Naive thymus-derived CD4-positive, alpha-beta T cell (primary cell): ENCODE measurements at regions not wholly inside any gene's neighbourhood (a gene's known extent, or its start where the extent isn't known, plus 50 kb on each side); places are given as distances from the start of the nearest gene placed in this dataset.

ENCODE experiments used
- ATAC-seq: fragments of 150-1000 bp; cut with Tn5 transposase; 2 replicates; pipeline ENCODE4 v1.10.0; 2021; ENCODE audit warnings: mild to moderate bottlenecking, moderate library complexity
- CTCF ChIA-PET: fragments of 350-600 bp; sonication (Branson Sonifier 250); formaldehyde crosslinking; loops from one replicate; lab custom pipeline; 2021; ENCODE audit warnings: antibody characterized with exemption; lab: Charles Lee
- POLR2A ChIA-PET: fragments of 350-600 bp; sonication (Branson Sonifier 250); formaldehyde crosslinking; loops from one replicate; lab custom pipeline; 2021; ENCODE audit warnings: antibody characterized with exemption, inconsistent platforms; lab: Charles Lee
- DNase-seq, 9 donors: peaks; one replicate each; pipeline versions ENCODE4 v3.0.0 to v3.0.0-alpha.2; 2020 to 2022; ENCODE audit warnings: mixed read lengths in 1 of 9
- H3K27ac ChIP-seq: one replicate; pipeline ENCODE4 v1.7.0; 2013; ENCODE audit warnings: mild to moderate bottlenecking, low read depth, low read length, moderate library complexity
- H3K27me3 ChIP-seq, 2 donors: one replicate each; pipeline ENCODE4 v1.7.0; 2013; ENCODE audit warnings: low read length in 2 of 2, mild to moderate bottlenecking in 2 of 2, moderate library complexity in 2 of 2; ENCODE audit not compliant: control insufficient read depth in 2 of 2, insufficient read depth in 2 of 2
- H3K36me3 ChIP-seq, 3 experiments: 1 replicate in 2 of 3; 2 replicates in 1 of 3; pipeline ENCODE4 v1.7.0; 2013; ENCODE audit warnings: low read length in 3 of 3, mild to moderate bottlenecking in 3 of 3, moderate library complexity in 1 of 3; ENCODE audit not compliant: insufficient read depth in 3 of 3, control insufficient read depth in 2 of 3
- H3K4me1 ChIP-seq, 2 donors: one replicate each; pipeline ENCODE4 v1.7.0; 2013; ENCODE audit warnings: low read length in 2 of 2, mild to moderate bottlenecking in 2 of 2, moderate library complexity in 1 of 2; ENCODE audit not compliant: control insufficient read depth in 2 of 2, insufficient read depth in 2 of 2
- H3K4me3 ChIP-seq: 2 replicates; pipeline ENCODE4 v1.7.0; 2013; ENCODE audit warnings: mild to moderate bottlenecking, low read length
- H3K9me3 ChIP-seq, 3 experiments: 1 replicate in 2 of 3; 2 replicates in 1 of 3; pipeline ENCODE4 v1.7.0; 2013; ENCODE audit warnings: low read length in 3 of 3; ENCODE audit not compliant: control insufficient read depth in 2 of 3
- H3K27ac Mint-ChIP-seq, 9 donors: one replicate each; pipeline ENCODE4 v1.8.0; 2020 to 2022; ENCODE audit warnings: mixed read lengths in 9 of 9, mild to moderate bottlenecking in 8 of 9, moderate library complexity in 5 of 9, inconsistent platforms in 2 of 9
- H3K27me3 Mint-ChIP-seq, 5 donors: one replicate each; pipeline ENCODE4 v1.8.0; 2021 to 2022; ENCODE audit warnings: mixed read lengths in 5 of 5, mild to moderate bottlenecking in 1 of 5
- H3K36me3 Mint-ChIP-seq, 5 donors: one replicate each; pipeline ENCODE4 v1.8.0; 2020 to 2022; ENCODE audit warnings: mixed read lengths in 5 of 5, mild to moderate bottlenecking in 3 of 5, inconsistent platforms in 1 of 5
- H3K4me1 Mint-ChIP-seq, 7 donors: one replicate each; pipeline ENCODE4 v1.8.0; 2020 to 2022; ENCODE audit warnings: mixed read lengths in 7 of 7, mild to moderate bottlenecking in 3 of 7, inconsistent platforms in 1 of 7
- H3K4me3 Mint-ChIP-seq, 10 donors: one replicate each; pipeline ENCODE4 v1.8.0; 2020 to 2022; ENCODE audit warnings: mild to moderate bottlenecking in 10 of 10, mixed read lengths in 10 of 10, moderate library complexity in 6 of 10, inconsistent platforms in 2 of 10
- H3K9me3 Mint-ChIP-seq, 11 donors: one replicate each; pipeline ENCODE4 v1.8.0; 2020 to 2022; ENCODE audit warnings: mixed read lengths in 11 of 11, mild to moderate bottlenecking in 4 of 11, inconsistent platforms in 1 of 11, moderate library complexity in 1 of 11
- intact Hi-C, 2 donors: fragments of 100-400 bp; cut with micrococcal nuclease; formaldehyde crosslinking; loops; one replicate each; pipeline ENCODE4 v1.15.1; 2023

DNA sequence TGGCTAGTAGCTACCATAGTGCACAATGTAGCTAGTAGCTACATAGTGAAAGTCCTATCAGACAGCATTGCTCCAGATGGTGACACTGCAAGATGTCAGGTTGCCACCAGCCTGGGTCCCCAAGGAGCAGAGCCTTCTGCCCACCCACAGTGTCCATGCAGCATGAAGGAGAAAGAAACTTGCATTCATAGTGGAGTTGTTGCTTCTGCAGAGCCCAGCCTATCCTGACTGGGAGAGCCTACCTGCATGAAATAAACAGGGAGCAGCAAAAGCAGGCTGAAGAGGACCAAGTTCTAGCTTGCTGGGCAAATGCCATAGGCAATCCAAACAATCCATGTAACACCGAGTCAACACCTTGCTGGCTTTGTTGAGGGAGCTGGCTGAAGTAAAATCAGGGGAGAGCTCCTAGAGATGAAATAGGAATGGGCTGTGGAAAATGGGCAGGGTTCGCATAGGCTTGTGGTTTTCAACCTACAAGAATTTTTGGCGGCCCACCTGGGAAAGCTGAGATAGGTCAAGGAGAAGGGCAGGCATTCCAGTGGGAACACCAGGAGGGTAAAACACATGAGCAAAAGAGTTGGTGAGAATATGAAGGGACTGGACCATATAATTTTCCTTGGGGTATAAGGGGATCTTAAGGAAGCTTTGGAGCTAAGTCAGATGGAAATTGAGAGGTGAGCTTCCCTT lies 195.8 kb downstream of the CYP26B1 start:
- H3K4me3 Mint-ChIP-seq, result no peak overlapping the region
- intact Hi-C loops, result no loop called here
- H3K27ac Mint-ChIP-seq, result no peak overlapping the region
- Histone ChIP-seq H3K27ac (no peak overlapping the region), H3K36me3 (no peaks in the 10 kb centered on the region), H3K4me3 (no peak overlapping the region), H3K27me3 (no peaks in the 10 kb centered on the region), H3K9me3 (no peaks in the 10 kb centered on the region), H3K4me1 (no peaks in the 10 kb centered on the region)
- CTCF ChIA-PET, result no interaction called here
- POLR2A ChIA-PET, result no interaction called here
- DNase-seq, result no peak
- peaks cover 0 to 26% (median 10%) of the 10 kb centered on the region in 5 donors for H3K27me3 Mint-ChIP-seq
- peaks cover 0 to 13% (median 6%) of the 10 kb centered on the region in 11 donors for H3K9me3 Mint-ChIP-seq
- ATAC-seq, result no peak
- no peaks in the 10 kb centered on the region for H3K4me1 Mint-ChIP-seq
- no peaks in the 10 kb centered on the region for H3K36me3 Mint-ChIP-seq

DNA sequence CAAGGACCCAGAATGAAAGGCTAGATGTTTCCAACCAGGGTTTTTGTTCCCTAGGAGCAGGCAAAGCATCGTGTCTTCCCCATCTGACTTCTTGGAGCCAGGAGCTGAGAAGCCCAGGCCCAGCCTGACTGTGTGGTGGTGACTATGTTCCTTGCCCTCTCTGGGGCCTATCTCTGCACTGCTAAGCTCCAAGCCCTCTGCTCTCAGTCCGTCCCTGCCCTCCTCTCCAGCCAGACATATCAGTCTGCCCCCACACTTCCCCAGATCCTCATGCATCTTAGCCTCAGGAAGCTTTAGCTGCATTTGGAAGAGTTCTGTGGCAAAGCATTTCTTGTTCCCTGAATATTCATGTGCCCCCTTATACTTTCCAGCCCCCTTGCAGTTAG lies 196.6 kb downstream of the CYP26B1 start:
- Histone ChIP-seq H3K9me3 (no peaks in the 10 kb centered on the region), H3K4me3 (no peak overlapping the region), H3K36me3 (no peaks in the 10 kb centered on the region), H3K4me1 (no peaks in the 10 kb centered on the region), H3K27me3 (no peaks in the 10 kb centered on the region), H3K27ac (no peak overlapping the region)
- ATAC-seq (no peak), DNase-seq (no peak)
- H3K4me3 Mint-ChIP-seq, result no peak overlapping the region
- no peaks in the 10 kb centered on the region for H3K4me1 Mint-ChIP-seq
- H3K9me3 Mint-ChIP-seq, result peaks cover 0 to 9% (median 2%) of the 10 kb centered on the region in 11 donors
- intact Hi-C loops, result no loop called here
- POLR2A ChIA-PET, result no interaction called here
- no peak overlapping the region for H3K27ac Mint-ChIP-seq
- H3K27me3 Mint-ChIP-seq, result peaks cover 0 to 26% (median 15%) of the 10 kb centered on the region in 5 donors
- CTCF ChIA-PET, result no interaction called here
- H3K36me3 Mint-ChIP-seq, result no peaks in the 10 kb centered on the region

DNA sequence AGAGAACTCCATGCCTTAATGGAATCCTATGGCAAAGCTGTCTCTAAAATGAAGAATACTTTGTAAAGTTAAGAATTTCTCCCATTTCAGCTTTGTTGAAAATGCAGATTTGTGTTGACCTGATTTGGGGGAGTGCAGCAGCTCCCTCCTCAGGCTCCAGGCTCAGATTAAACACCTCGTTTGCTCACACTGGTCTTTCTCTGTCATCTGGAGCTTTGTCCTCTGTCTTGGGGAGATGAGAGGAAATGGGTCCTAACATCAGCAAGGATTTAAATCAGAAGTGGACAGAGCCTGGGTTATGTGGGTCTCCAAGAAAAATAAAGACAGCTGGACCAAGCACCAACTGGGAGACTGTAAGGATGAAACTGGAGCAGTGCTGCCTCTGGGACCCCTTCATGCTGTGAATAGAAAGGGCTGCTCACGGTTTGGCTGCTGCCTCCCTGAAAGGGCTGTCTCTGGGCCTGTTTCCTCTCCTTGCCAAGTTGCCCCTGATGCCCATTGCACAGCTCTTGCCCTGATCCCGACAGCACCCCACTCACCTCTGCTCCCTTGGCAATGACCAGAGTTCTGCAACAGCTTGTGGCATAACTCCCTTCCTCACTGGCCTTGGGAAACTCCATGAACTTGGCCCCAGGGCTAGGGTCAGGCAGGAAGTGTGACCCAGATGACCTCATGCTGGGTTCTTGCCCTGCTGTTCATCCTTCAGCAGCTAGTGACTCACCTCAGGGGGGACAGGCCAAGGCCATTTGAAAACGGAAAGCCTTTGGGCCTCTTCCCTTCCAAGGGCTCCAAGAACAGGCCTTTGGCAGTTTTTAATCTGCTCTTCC lies 197.2 kb downstream of the CYP26B1 start:
- Mint-ChIP-seq H3K4me1 (no peaks in the 10 kb centered on the region), H3K27ac (no peak overlapping the region), H3K9me3 (peaks cover 0 to 9% (median 2%) of the 10 kb centered on the region in 11 donors), H3K4me3 (no peak overlapping the region), H3K36me3 (no peaks in the 10 kb centered on the region), H3K27me3 (peaks cover 0 to 26% (median 15%) of the 10 kb centered on the region in 5 donors)
- DNase-seq (no peak), ATAC-seq (no peak)
- Histone ChIP-seq H3K9me3 (no peaks in the 10 kb centered on the region), H3K27ac (no peak overlapping the region), H3K27me3 (no peaks in the 10 kb centered on the region), H3K36me3 (no peaks in the 10 kb centered on the region), H3K4me1 (no peaks in the 10 kb centered on the region), H3K4me3 (no peak overlapping the region)
- intact Hi-C loops, result no loop called here
- CTCF ChIA-PET, result no interaction called here
- POLR2A ChIA-PET, result no interaction called here

DNA sequence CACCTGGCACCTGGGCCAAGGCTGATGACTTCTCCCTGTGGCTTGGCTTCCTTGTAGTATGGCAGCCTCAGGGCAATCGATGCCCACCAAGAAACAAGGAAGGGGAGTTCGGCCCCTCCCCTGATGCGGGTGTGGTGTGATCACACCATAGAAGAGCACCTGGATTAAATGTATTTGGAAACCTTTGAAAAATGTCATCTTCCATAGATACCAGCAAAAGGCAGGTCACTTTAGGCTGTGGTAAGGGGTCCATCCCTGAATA lies 198.2 kb downstream of the CYP26B1 start:
- Histone ChIP-seq H3K27ac (no peak overlapping the region), H3K9me3 (no peaks in the 10 kb centered on the region), H3K4me3 (no peak overlapping the region), H3K4me1 (no peaks in the 10 kb centered on the region), H3K27me3 (no peaks in the 10 kb centered on the region), H3K36me3 (no peaks in the 10 kb centered on the region)
- Mint-ChIP-seq H3K27me3 (peaks cover 0 to 26% (median 15%) of the 10 kb centered on the region in 5 donors), H3K9me3 (peaks cover 0 to 3% (median 0%) of the 10 kb centered on the region in 11 donors), H3K4me1 (no peaks in the 10 kb centered on the region), H3K36me3 (no peaks in the 10 kb centered on the region), H3K27ac (no peak overlapping the region), H3K4me3 (no peak overlapping the region)
- ChIA-PET CTCF (no interaction called here), POLR2A (no interaction called here)
- DNase-seq (no peak), ATAC-seq (no peak)
- intact Hi-C loops, result no loop called here

DNA sequence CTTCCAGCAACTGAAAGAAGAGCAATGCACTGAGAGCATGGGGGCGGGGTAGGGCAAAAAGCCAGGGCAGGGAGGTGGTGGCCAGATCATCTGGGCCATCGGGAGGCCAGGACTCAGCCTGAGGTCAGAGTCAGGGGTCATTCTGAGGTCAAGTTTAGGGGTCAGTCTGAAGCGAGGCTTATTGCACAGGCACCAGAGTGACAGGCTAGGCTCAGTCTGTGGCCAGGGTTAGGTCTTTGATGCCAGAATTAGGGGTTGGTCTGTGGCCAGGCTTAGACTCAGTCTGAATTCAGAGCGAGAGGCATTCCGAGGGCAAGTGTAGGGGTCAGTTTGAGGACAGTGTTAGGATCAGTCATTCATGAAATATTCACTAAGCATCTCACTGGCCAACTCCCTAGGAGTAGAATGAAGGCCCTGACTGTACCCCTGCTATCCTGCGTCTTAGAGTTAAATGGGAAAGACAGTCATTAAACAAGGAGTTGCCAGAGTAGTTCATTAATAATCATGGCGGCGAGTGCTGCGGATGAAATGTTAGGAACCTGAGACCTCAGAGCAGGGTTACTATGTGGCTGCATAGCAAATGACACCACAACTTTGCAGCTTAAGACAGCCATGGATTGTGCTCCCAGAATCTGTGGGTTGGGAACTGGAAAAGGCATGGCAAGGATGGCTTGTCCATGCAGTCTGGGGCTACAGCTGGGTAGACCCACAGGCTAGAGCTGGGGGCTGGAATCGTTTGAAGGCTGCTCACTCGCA lies 198.7 kb downstream of the CYP26B1 start:
- H3K27ac Mint-ChIP-seq, result no peak overlapping the region
- intact Hi-C loops, result no loop called here
- Histone ChIP-seq H3K9me3 (no peaks in the 10 kb centered on the region), H3K4me1 (no peaks in the 10 kb centered on the region), H3K36me3 (no peaks in the 10 kb centered on the region), H3K27me3 (no peaks in the 10 kb centered on the region), H3K4me3 (no peak overlapping the region), H3K27ac (no peak overlapping the region)
- ATAC-seq (no peak), DNase-seq (no peak)
- H3K36me3 Mint-ChIP-seq, result no peaks in the 10 kb centered on the region
- H3K9me3 Mint-ChIP-seq, result peaks cover 0 to 2% (median 0%) of the 10 kb centered on the region in 11 donors
- POLR2A ChIA-PET, result no interaction called here
- no peak overlapping the region for H3K4me3 Mint-ChIP-seq
- H3K4me1 Mint-ChIP-seq, result no peaks in the 10 kb centered on the region
- CTCF ChIA-PET, result no interaction called here
- H3K27me3 Mint-ChIP-seq, result peaks cover 0 to 26% (median 16%) of the 10 kb centered on the region in 5 donors

DNA sequence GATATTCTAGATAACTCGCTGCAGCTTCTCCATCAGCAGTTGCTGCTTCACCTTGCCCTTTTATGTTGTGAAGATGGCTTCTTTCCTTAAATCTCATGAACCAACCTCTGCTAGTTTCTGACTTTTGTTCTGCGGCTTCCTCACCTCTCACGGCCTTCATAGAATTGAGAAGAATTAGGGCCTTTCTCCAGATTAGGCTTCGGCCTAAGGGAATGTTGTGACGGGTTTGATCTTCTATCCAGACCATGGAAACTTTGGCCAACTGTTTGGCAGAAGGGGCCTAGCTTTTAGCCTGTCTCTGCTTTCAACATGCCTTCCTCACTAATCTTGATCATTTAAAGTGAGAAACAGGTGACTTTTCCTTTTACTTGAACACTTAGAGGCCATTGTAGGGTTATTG lies 199.9 kb downstream of the CYP26B1 start:
- Histone ChIP-seq H3K4me3 (no peak overlapping the region), H3K9me3 (no peaks in the 10 kb centered on the region), H3K36me3 (no peaks in the 10 kb centered on the region), H3K27ac (no peak overlapping the region), H3K4me1 (no peaks in the 10 kb centered on the region), H3K27me3 (no peaks in the 10 kb centered on the region)
- Mint-ChIP-seq H3K27me3 (peaks cover 0 to 18% (median 15%) of the 10 kb centered on the region in 5 donors), H3K36me3 (no peaks in the 10 kb centered on the region), H3K27ac (no peak overlapping the region), H3K9me3 (peaks cover 0 to 2% (median 0%) of the 10 kb centered on the region in 11 donors), H3K4me3 (no peak overlapping the region), H3K4me1 (peaks cover 0 to 2% (median 0%) of the 10 kb centered on the region in 7 donors)
- ATAC-seq (no peak), DNase-seq (no peak)
- intact Hi-C loops, result no loop called here
- CTCF ChIA-PET, result no interaction called here
- POLR2A ChIA-PET, result no interaction called here
